SK-N-SH (cell line): ENCODE measurements at regions not wholly inside any gene's neighbourhood (a gene's known extent, or its start where the extent isn't known, plus 50 kb on each side); places are given as distances from the start of the nearest gene placed in this dataset.
A peak's percentile ranks its signal among the peaks of the same experiment; 100 is the strongest.

ENCODE experiments used
- CTCF ChIA-PET: fragments of 300-600, 350-600 bp; formaldehyde crosslinking; extraction: SDS; loops from one replicate; lab custom pipeline; 2021; lab: Yijun Ruan, JAX
- POLR2A ChIA-PET: fragments of 350-600 bp; sonication (Branson Sonifier 250); formaldehyde crosslinking; extraction: SDS; loops from one replicate; lab custom pipeline; 2020; ENCODE audit warnings: antibody characterized with exemption, inconsistent platforms; lab: Yijun Ruan, JAX
- DNase-seq: peaks from one replicate; pipeline ENCODE4 v3.0.0; 2012
- H2AFZ ChIP-seq: fragments of 200-600 bp; sonication (generic); 2 replicates; pipeline ENCODE4 v1.8.1; 2016; ENCODE audit warnings: antibody characterized with exemption, mild to moderate bottlenecking, low read depth
- H3F3A ChIP-seq: fragments of 200-600 bp; sonication (generic); replicated peaks from 2 replicates; pipeline ENCODE3; 2016; ENCODE audit warnings: antibody characterized with exemption, mild to moderate bottlenecking; ENCODE audit not compliant: insufficient read depth
- H3K27ac ChIP-seq, 2 experiments: fragments of 200-500 bp in 1 of 2; fragments of 200-600 bp in 1 of 2; sonication (Bioruptor generic) in 1 of 2; sonication (generic), shearing (Covaris generic) in 1 of 2; 2 replicates each; pipeline versions ENCODE4 v1.5.1 to v1.6.1; 2014 to 2016; ENCODE audit warnings: low read depth in 2 of 2, inconsistent platforms in 1 of 2, low read length in 1 of 2, mild to moderate bottlenecking in 1 of 2, mixed read lengths in 1 of 2
- H3K27me3 ChIP-seq: fragments of 200-600 bp; sonication (generic), shearing (Covaris generic); 2 replicates; pipeline ENCODE4 v1.6.1; 2016; ENCODE audit warnings: mixed run types; ENCODE audit not compliant: insufficient read depth
- H3K36me3 ChIP-seq, 2 experiments: fragments of 200-500 bp in 1 of 2; fragments of 200-600 bp in 1 of 2; sonication (Bioruptor generic) in 1 of 2; sonication (generic) in 1 of 2; replicated peaks in 1 of 2; 2 replicates each; pipeline versions ENCODE3 to v1.5.1; 2014 to 2016; ENCODE audit warnings: low read length in 1 of 2, mild to moderate bottlenecking in 1 of 2; ENCODE audit not compliant: insufficient read depth in 2 of 2, control insufficient read depth in 1 of 2
- H3K4me1 ChIP-seq, 2 experiments: fragments of 200-500 bp in 1 of 2; fragments of 200-600 bp in 1 of 2; sonication (Bioruptor generic) in 1 of 2; sonication (generic), shearing (Covaris generic) in 1 of 2; 2 replicates each; pipeline versions ENCODE4 v1.5.1 to v1.6.1; 2014 to 2016; ENCODE audit warnings: low read depth in 1 of 2, low read length in 1 of 2, mixed run types in 1 of 2; ENCODE audit not compliant: insufficient read depth in 2 of 2, control insufficient read depth in 1 of 2
- H3K4me2 ChIP-seq: fragments of 200-600 bp; sonication (generic), shearing (Covaris generic); 2 replicates; pipeline ENCODE4 v1.6.1; 2017; ENCODE audit warnings: mixed run types
- H3K4me3 ChIP-seq, 2 experiments: fragments of 200-500 bp in 1 of 2; fragments of 200-600 bp in 1 of 2; sonication (Bioruptor generic) in 1 of 2; sonication (generic), shearing (Covaris generic) in 1 of 2; 2 replicates each; pipeline versions ENCODE4 v1.5.1 to v1.8.1; 2014 to 2016; ENCODE audit warnings: low read depth in 2 of 2, inconsistent platforms in 1 of 2, low read length in 1 of 2, mild to moderate bottlenecking in 1 of 2, mixed read lengths in 1 of 2, moderate library complexity in 1 of 2
- H3K79me2 ChIP-seq: fragments of 200-600 bp; sonication (generic); 2 replicates; pipeline ENCODE4 v1.8.1; 2017; ENCODE audit warnings: mild to moderate bottlenecking; ENCODE audit not compliant: insufficient read depth
- H3K9ac ChIP-seq: fragments of 200-600 bp; sonication (generic); 2 replicates; pipeline ENCODE4 v1.6.1; 2017; ENCODE audit warnings: mixed run types
- H3K9me2 ChIP-seq: fragments of 200-600 bp; sonication (generic); 2 replicates; pipeline ENCODE4 v1.6.1; 2017; ENCODE audit warnings: mixed run types
- H3K9me3 ChIP-seq: fragments of 200-600 bp; sonication (generic); 2 replicates; pipeline ENCODE4 v1.6.1; 2017; ENCODE audit warnings: mixed run types, mild to moderate bottlenecking, moderate library complexity
- H4K20me1 ChIP-seq: fragments of 200-600 bp; sonication (generic); 2 replicates; pipeline ENCODE4 v1.6.1; 2017; ENCODE audit warnings: mild to moderate bottlenecking, mixed run types; ENCODE audit not compliant: insufficient read depth
- CTCF ChIP-seq: fragments of 200-600 bp; sonication (generic); IDR thresholded peaks from 2 replicates; pipeline ENCODE4 v1.6.1; 2017; ENCODE audit warnings: antibody characterized with exemption, mild to moderate bottlenecking, moderate library complexity
- EP300 ChIP-seq, 2 experiments: IDR thresholded peaks; 2 replicates each; pipeline versions ENCODE4 v1.4.0 to v1.6.1; 2012; ENCODE audit warnings: borderline replicate concordance in 1 of 2, low read depth in 1 of 2, low read length in 1 of 2
- FOXM1 ChIP-seq: IDR thresholded peaks from 2 replicates; pipeline ENCODE4 v1.4.0; 2012; ENCODE audit warnings: low read depth, mild to moderate bottlenecking
- GATA2 ChIP-seq: sonication (generic); formaldehyde crosslinking; IDR thresholded peaks from 2 replicates; pipeline ENCODE4 v1.5.0; 2020; ENCODE audit warnings: mild to moderate bottlenecking, missing genetic modification reagents
- MAX ChIP-seq: IDR thresholded peaks from 2 replicates; pipeline ENCODE4 v1.4.0; 2012; ENCODE audit warnings: low read depth
- NRF1 ChIP-seq: IDR thresholded peaks from 2 replicates; pipeline ENCODE4 v1.6.1; 2012; ENCODE audit warnings: low read depth, mild to moderate bottlenecking, low read length
- RCOR1 ChIP-seq: fragments of 150-350 bp; IDR thresholded peaks from 2 replicates; pipeline ENCODE4 v1.6.1; 2017; ENCODE audit warnings: antibody characterized with exemption, low read length
- RXRA ChIP-seq: IDR thresholded peaks from 2 replicates; pipeline ENCODE4 v1.4.0; 2012; ENCODE audit warnings: low read depth, mild to moderate bottlenecking, borderline replicate concordance
- USF1 ChIP-seq: IDR thresholded peaks from 2 replicates; pipeline ENCODE4 v1.4.0; 2012; ENCODE audit warnings: low read depth, borderline replicate concordance
- YY1 ChIP-seq: IDR thresholded peaks from 2 replicates; pipeline ENCODE4 v1.4.0; 2012; ENCODE audit warnings: low read depth, mild to moderate bottlenecking
- WGBS: methylation state at CpG from one replicate; pipeline ENCODE4 v1.1.6; 2017; ENCODE audit warnings: low lambda C conversion rate; 5-methylcytosine and 5-hydroxymethylcytosine counted together
- TF ChIP-seq, protein P1 (sequence below): fragments of 150-350 bp; IDR thresholded peaks from 2 replicates; pipeline ENCODE4 v1.6.1; 2017; ENCODE audit warnings: antibody characterized with exemption, low read length, low read depth, borderline replicate concordance

GRCh38 chrX:123072686-123073385 lies 111.2 kb upstream of the GRIA3 start (continued):
- TF ChIP-seq EP300 (IDR thresholded peaks at IDR 0.05; ENCODE audit: borderline replicate concordance in 1 of 2, low read depth in 1 of 2, low read length in 1 of 2) = no peak
- TF ChIP-seq, protein P1, sequence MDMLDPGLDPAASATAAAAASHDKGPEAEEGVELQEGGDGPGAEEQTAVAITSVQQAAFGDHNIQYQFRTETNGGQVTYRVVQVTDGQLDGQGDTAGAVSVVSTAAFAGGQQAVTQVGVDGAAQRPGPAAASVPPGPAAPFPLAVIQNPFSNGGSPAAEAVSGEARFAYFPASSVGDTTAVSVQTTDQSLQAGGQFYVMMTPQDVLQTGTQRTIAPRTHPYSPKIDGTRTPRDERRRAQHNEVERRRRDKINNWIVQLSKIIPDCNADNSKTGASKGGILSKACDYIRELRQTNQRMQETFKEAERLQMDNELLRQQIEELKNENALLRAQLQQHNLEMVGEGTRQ = no peak
- TF ChIP-seq MAX = no peak
- no peak for TF ChIP-seq NRF1
- TF ChIP-seq RXRA = no peak

DNA sequence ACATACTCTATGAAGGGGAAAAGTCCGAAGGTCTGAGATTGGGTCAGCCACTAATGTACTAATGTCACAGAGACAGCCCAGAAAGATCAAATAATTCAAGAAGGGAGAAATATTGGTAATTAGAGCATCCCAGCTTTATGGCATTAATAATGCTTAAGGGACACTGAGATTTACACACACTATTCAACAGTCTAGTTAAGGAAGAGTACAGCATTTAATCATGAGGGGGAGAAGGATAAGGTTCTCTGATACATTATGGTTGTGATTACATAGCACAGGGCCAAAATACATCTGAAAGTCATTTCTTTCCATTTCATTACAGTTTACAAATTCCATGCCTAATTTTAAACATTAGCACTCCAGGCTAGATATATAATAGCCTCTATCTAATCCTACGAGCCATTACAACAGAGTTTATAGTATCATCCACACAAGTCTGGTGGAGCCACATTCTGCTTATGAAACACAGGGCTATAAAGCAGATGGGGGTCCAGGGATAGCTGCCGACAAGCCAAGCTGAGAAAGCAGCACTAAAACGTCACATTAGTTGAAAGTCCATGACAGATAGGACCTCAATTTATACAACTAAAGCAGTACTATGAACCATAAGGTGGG lies 108.0 kb upstream of the GRIA3 start:
- Histone ChIP-seq H3K4me3 (no peak overlapping the region), H3K9me2 (no peaks in the 10 kb centered on the region)
- DNase-seq = peak; percentile 1
- TF ChIP-seq MAX = no peak
- TF ChIP-seq FOXM1 = no peak
- peak in 1 of 2 experiments; percentile 52; a peak in 1 of 4 replicates for TF ChIP-seq EP300 (IDR thresholded peaks at IDR 0.05; ENCODE audit: borderline replicate concordance in 1 of 2, low read depth in 1 of 2, low read length in 1 of 2)
- no peak for TF ChIP-seq USF1
- TF ChIP-seq NRF1 = no peak
- TF ChIP-seq RCOR1 = peak; percentile 43; the same call in 1 of the 2 replicates
- TF ChIP-seq YY1 = no peak
- TF ChIP-seq, all 33 proteins: peak for 2
- Histone ChIP-seq H3K79me2 (no peaks in the 10 kb centered on the region), H3F3A (no peaks in the 10 kb centered on the region), H3K27me3 (no peaks in the 10 kb centered on the region), H3K4me1 (no peaks in the 10 kb centered on the region; a peak in 1 of 4 replicates), H3K9ac (no peak overlapping the region), H3K27ac (no peak overlapping the region), H4K20me1 (no peaks in the 10 kb centered on the region), H3K9me3 (no peaks in the 10 kb centered on the region), H3K4me2 (no peak overlapping the region), H2AFZ (no peak overlapping the region), H3K36me3 (no peaks in the 10 kb centered on the region)
- ChIA-PET CTCF (no interaction called here), POLR2A (no interaction called here)
- 7% methylated on average over 4 of the region's 4 CpGs for WGBS

- CTCF ChIA-PET = no interaction called here
- H2AFZ ChIP-seq = no peak overlapping the region
- TF ChIP-seq GATA2 (CRISPR knock-in tag) (no peak), CTCF (no peak)
- no peak for DNase-seq
- no peak overlapping the region for H3K9ac ChIP-seq
- H3K27ac ChIP-seq = no peak overlapping the region
- no peaks in the 10 kb centered on the region for H3K36me3 ChIP-seq
- H3F3A ChIP-seq = no peaks in the 10 kb centered on the region
- H3K4me2 ChIP-seq = no peak overlapping the region
- no peaks in the 10 kb centered on the region for H3K79me2 ChIP-seq
- no peak overlapping the region for H3K4me3 ChIP-seq
- no peaks in the 10 kb centered on the region for H4K20me1 ChIP-seq
- H3K9me3 ChIP-seq = no peaks in the 10 kb centered on the region
- POLR2A ChIA-PET = no interaction called here
- no peaks in the 10 kb centered on the region for H3K27me3 ChIP-seq
- H3K9me2 ChIP-seq = no peaks in the 10 kb centered on the region
- H3K4me1 ChIP-seq = no peaks in the 10 kb centered on the region; a peak in 1 of 4 replicates
Measured at GRCh38 chrX:123077631-123078030, 106.4 kb upstream of the GRIA3 start.
